LNCaP clone FGC (cell line): ENCODE measurements at regions not wholly inside any gene's neighbourhood (a gene's known extent, or its start where the extent isn't known, plus 50 kb on each side); places are given as distances from the start of the nearest gene placed in this dataset.

Source experiments
- DNase-seq: peaks from one replicate; pipeline ENCODE4 v3.0.0-alpha.2; 2011; ENCODE audit warnings: low read depth
- H3K4me3 ChIP-seq: 2 replicates; pipeline ENCODE4 v1.5.1; 2011; ENCODE audit warnings: mild to moderate bottlenecking, low read depth, low read length, control low read depth
- TF ChIP-seq, protein P1 (sequence below): IDR thresholded peaks from 2 replicates; pipeline ENCODE4 v1.5.1; 2012; ENCODE audit warnings: mild to moderate bottlenecking; ENCODE audit not compliant: control insufficient read depth, insufficient read depth; ENCODE audit errors: extremely low read depth

DNA sequence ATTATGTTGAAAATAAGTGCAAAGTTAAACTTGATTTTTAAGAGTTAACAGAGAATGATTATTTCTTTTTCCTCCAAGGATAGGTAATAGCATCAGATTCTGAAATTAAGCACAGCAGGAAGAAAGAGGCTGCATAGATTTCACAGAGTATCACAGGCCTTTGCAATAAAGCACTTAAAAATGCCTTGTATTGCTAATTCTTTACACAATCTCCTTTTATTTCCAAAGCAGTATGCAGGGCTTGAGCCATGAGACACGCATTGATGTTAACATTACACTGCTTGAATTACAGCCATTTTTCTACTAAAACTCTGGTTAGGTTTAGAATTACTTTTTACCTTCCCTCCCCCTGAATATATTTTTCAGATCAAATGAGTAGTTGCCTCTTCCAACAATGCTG is 398.3 kb downstream of the BCAT1 start:
- no peak for DNase-seq
- H3K4me3 ChIP-seq: no peak overlapping the region
- TF ChIP-seq, protein P1, sequence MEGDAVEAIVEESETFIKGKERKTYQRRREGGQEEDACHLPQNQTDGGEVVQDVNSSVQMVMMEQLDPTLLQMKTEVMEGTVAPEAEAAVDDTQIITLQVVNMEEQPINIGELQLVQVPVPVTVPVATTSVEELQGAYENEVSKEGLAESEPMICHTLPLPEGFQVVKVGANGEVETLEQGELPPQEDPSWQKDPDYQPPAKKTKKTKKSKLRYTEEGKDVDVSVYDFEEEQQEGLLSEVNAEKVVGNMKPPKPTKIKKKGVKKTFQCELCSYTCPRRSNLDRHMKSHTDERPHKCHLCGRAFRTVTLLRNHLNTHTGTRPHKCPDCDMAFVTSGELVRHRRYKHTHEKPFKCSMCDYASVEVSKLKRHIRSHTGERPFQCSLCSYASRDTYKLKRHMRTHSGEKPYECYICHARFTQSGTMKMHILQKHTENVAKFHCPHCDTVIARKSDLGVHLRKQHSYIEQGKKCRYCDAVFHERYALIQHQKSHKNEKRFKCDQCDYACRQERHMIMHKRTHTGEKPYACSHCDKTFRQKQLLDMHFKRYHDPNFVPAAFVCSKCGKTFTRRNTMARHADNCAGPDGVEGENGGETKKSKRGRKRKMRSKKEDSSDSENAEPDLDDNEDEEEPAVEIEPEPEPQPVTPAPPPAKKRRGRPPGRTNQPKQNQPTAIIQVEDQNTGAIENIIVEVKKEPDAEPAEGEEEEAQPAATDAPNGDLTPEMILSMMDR: no peak

GRCh38 chr12:24546661-24547060 is 402.2 kb downstream of the BCAT1 start:
- no peak overlapping the region for H3K4me3 ChIP-seq
- no peak for DNase-seq
- TF ChIP-seq, protein P1: no peak

DNA sequence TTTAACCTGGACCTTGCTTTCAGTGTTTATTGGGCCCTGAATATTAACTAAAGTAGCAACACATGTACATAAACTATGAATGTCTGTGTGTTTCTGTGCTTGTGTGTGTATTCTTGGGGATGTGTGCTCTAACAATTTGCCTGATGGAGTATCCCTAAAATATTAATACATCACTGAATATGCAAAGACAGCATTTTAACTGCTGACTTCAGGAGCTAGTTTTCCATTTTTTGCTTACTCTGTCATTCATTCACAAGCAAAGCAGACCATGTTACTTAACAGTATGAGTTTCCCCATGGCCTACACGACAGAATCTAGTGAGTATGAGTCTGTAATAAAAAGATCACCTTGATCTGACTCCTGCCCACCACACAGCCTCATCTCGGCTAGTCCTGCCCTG is 402.8 kb downstream of the BCAT1 start:
- DNase-seq: no peak
- H3K4me3 ChIP-seq: no peak overlapping the region
- TF ChIP-seq, protein P1: no peak

GRCh38 chr12:24544368-24544767 is 404.5 kb downstream of the BCAT1 start:
- DNase-seq: no peak
- no peak overlapping the region for H3K4me3 ChIP-seq
- TF ChIP-seq, protein P1: no peak

- DNase-seq: no peak
- TF ChIP-seq, protein P1: no peak
- no peak overlapping the region for H3K4me3 ChIP-seq
Measured at GRCh38 chr12:24541193-24541871, 407.6 kb downstream of the BCAT1 start.

DNA sequence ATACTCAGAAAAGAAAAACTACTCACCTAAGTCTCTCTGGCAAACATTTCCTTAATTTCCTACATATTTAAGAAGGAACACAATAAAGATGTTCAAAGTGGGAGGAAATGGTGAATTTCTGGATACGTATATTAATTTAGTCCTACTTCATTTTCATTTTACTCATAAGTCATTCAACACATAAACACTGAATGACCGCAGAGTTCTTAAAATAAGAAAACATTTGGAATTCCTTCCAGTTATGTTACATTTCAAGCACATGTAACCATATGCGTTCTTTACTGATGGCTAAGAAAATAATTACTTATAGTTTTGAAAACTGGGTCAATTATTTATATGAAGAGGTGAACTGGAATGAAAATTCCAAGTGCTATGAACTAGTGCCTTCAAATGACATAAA is 409.3 kb downstream of the BCAT1 start:
- H3K4me3 ChIP-seq: no peak overlapping the region
- TF ChIP-seq, protein P1: no peak
- DNase-seq: no peak
